Stromal cell of bone marrow (primary cell): ENCODE measurements at regions not wholly inside any gene's neighbourhood (a gene's known extent, or its start where the extent isn't known, plus 50 kb on each side); places are given as distances from the start of the nearest gene placed in this dataset.
A peak's percentile ranks its signal among the peaks of the same experiment; 100 is the strongest.
"Not testable (repeated sequence)": the region's sequence is repeated elsewhere in the genome, so short reads cannot be mapped to it uniquely, and the experiment has no call there.

ENCODE experiments used
- DNase-seq: peaks from one replicate; pipeline ENCODE4 v3.0.0-alpha.2; 2012; ENCODE audit warnings: low read depth

GRCh38 chr19:28737021-28737895 lies 475.7 kb downstream of the UQCRFS1 start:
- peak; percentile 47 for DNase-seq

GRCh38 chr19:28736528-28736927 lies 476.4 kb downstream of the UQCRFS1 start:
- DNase-seq: no peak

GRCh38 chr19:28731577-28731976 lies 481.4 kb downstream of the UQCRFS1 start:
- DNase-seq: no peak

- no peak for DNase-seq
Measured at GRCh38 chr19:28730791-28731512, 482.0 kb downstream of the UQCRFS1 start.

- no peak for DNase-seq
Measured at GRCh38 chr19:28727480-28728159, 485.3 kb downstream of the UQCRFS1 start.

- DNase-seq: no peak
Measured at GRCh38 chr19:28726533-28727479, 486.1 kb downstream of the UQCRFS1 start.

- DNase-seq: no peak
Measured at GRCh38 chr19:28718909-28719308, 494.0 kb downstream of the UQCRFS1 start.

- no peak for DNase-seq
Measured at GRCh38 chr19:28715157-28715556, 497.8 kb downstream of the UQCRFS1 start.

- DNase-seq: no peak
Measured at GRCh38 chr19:28711411-28711810, 501.5 kb downstream of the UQCRFS1 start.

GRCh38 chr19:28710278-28710677 lies 502.7 kb downstream of the UQCRFS1 start:
- DNase-seq: peak; percentile 49

GRCh38 chr19:28706693-28707092 lies 506.3 kb downstream of the UQCRFS1 start:
- no peak for DNase-seq

GRCh38 chr19:28705008-28705407 lies 507.9 kb downstream of the UQCRFS1 start:
- DNase-seq: peak; percentile 82

- DNase-seq: no peak
Measured at GRCh38 chr19:28703400-28703956, 509.5 kb downstream of the UQCRFS1 start.

- no peak for DNase-seq
Measured at GRCh38 chr19:28701491-28701890, 511.5 kb downstream of the UQCRFS1 start.

- DNase-seq: no peak
Measured at GRCh38 chr19:28700176-28700575, 512.8 kb downstream of the UQCRFS1 start.

GRCh38 chr19:28697308-28697707 lies 515.6 kb downstream of the UQCRFS1 start:
- DNase-seq: no peak

- no peak for DNase-seq
Measured at GRCh38 chr19:28694812-28695211, 518.1 kb downstream of the UQCRFS1 start.

GRCh38 chr19:28691683-28692082 lies 521.3 kb downstream of the UQCRFS1 start:
- no peak for DNase-seq

GRCh38 chr19:28689464-28689863 lies 523.5 kb downstream of the UQCRFS1 start:
- DNase-seq: not testable (repeated sequence)

- no peak for DNase-seq
Measured at GRCh38 chr19:28687296-28687695, 525.7 kb downstream of the UQCRFS1 start.

GRCh38 chr19:28686756-28687155 lies 526.2 kb downstream of the UQCRFS1 start:
- DNase-seq: no peak
